ENCODE measurements at regions not wholly inside any gene's neighbourhood (a gene's known extent, or its start where the extent isn't known, plus 50 kb on each side); places are given as distances from the start of the nearest gene placed in this dataset.

DNA sequence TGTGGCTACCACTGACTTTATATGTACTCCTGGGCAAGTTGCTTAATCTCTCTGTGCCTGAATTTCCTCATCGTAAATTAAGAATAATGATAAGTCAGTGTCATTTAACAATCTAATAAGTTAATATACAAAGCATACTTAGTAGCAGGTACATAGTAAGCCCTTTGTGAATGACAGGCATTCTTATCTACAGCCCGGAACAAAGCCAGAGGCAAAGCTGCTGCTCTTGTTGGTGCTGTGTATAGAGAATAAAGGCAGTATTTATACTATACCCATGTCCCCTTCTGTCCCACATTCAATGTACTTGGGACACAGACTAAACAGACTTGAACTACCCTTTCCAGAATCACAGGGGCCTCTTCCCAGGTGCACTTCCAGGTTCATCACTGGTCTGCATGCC, 229.7 kb upstream of the NCAM1 start:
- Histone ChIP-seq H2AFZ (ENCODE audit: low read length) (no peak overlapping the region), H3K27me3 (ENCODE audit: control insufficient read depth in 1 of 2, insufficient read depth in 2 of 2, low read length in 2 of 2) (no peaks in the 10 kb centered on the region), H3K36me3 (replicated peaks in 1 of 2; ENCODE audit: control insufficient read depth in 1 of 2, insufficient read depth in 2 of 2, low read length in 2 of 2) (no peaks in the 10 kb centered on the region), H3K79me2 (ENCODE audit: insufficient read depth, low read length) (no peaks in the 10 kb centered on the region), H3K4me1 (ENCODE audit: insufficient read depth, low read length) (no peaks in the 10 kb centered on the region), H3K9ac (ENCODE audit: insufficient read depth, low read depth, low read length) (no peak overlapping the region), H3K4me3 (replicated peaks in 1 of 3; ENCODE audit: insufficient read depth in 1 of 3, low read depth in 2 of 3, low read length in 3 of 3) (no peak overlapping the region), H3K9me3 (ENCODE audit: low read length) (no peaks in the 10 kb centered on the region), H3K27ac (ENCODE audit: extremely low read length, insufficient read depth, low read length) (no peak overlapping the region), H4K20me1 (ENCODE audit: insufficient read depth, low read length) (no peaks in the 10 kb centered on the region), H3K4me2 (ENCODE audit: low read depth, low read length) (no peak overlapping the region)
- in situ Hi-C loops (cut with HindIII; ENCODE audit: extremely low pct_ligation_motif_present, low pct_unique_long_range_greater_than_20kb) (no loop called here), intact Hi-C loops (cut with micrococcal nuclease; ENCODE audit: unreplicated experiment) (no loop called here)
- POLR2A ChIA-PET, result no interaction called here
- DNase-seq (ENCODE audit: low spot score) (no peak), FAIRE-seq (no peak), ATAC-seq (no peak)
- WGBS (ENCODE audit: low lambda C conversion rate), result 32% methylated on average over 2 of the region's 2 CpGs
- BruUV-seq (replicated peaks), result no TSS peak
- CTCF ChIA-PET (ENCODE audit: low intra/inter-chr PET ratio, low total read pairs), result no interaction called here
- TF ChIP-seq ZNF33B (CRISPR knock-in tag; IDR thresholded peaks at IDR 0.05) (no peak), RELA (CRISPR knock-in tag; IDR thresholded peaks at IDR 0.05) (no peak), ERF (CRISPR knock-in tag; IDR thresholded peaks at IDR 0.05) (no peak), POLR2G (IDR thresholded peaks at IDR 0.05; ENCODE audit: low read depth, low read length) (no peak), HDAC1 (CRISPR knock-in tag; IDR thresholded peaks at IDR 0.05) (no peak), THYN1 (CRISPR knock-in tag; IDR thresholded peaks at IDR 0.05; ENCODE audit: borderline replicate concordance, low read depth) (no peak), BRD4 (CRISPR knock-in tag; IDR thresholded peaks at IDR 0.05) (no peak), GTF3A (CRISPR knock-in tag; conservative IDR thresholded peaks at IDR 0.05) (no peak), ELF1 (CRISPR knock-in tag; IDR thresholded peaks at IDR 0.05) (no peak), ZNF431 (CRISPR knock-in tag; IDR thresholded peaks at IDR 0.05; ENCODE audit: borderline replicate concordance, low read depth) (no peak), KLF16 (CRISPR knock-in tag; IDR thresholded peaks at IDR 0.05) (no peak), DRAP1 (CRISPR knock-in tag; IDR thresholded peaks at IDR 0.05) (no peak), TARDBP (CRISPR knock-in tag; IDR thresholded peaks at IDR 0.05) (no peak)
- TF ChIP-seq, protein P1, sequence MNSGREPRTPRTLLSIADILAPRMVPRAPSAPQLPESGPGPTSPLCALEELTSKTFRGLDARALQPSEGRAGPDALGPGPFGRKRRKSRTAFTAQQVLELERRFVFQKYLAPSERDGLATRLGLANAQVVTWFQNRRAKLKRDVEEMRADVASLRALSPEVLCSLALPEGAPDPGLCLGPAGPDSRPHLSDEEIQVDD (CRISPR knock-in tag; IDR thresholded peaks at IDR 0.05; ENCODE audit: borderline replicate concordance), result no peak
- TF ChIP-seq, protein P2, sequence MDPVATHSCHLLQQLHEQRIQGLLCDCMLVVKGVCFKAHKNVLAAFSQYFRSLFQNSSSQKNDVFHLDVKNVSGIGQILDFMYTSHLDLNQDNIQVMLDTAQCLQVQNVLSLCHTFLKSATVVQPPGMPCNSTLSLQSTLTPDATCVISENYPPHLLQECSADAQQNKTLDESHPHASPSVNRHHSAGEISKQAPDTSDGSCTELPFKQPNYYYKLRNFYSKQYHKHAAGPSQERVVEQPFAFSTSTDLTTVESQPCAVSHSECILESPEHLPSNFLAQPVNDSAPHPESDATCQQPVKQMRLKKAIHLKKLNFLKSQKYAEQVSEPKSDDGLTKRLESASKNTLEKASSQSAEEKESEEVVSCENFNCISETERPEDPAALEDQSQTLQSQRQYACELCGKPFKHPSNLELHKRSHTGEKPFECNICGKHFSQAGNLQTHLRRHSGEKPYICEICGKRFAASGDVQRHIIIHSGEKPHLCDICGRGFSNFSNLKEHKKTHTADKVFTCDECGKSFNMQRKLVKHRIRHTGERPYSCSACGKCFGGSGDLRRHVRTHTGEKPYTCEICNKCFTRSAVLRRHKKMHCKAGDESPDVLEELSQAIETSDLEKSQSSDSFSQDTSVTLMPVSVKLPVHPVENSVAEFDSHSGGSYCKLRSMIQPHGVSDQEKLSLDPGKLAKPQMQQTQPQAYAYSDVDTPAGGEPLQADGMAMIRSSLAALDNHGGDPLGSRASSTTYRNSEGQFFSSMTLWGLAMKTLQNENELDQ (CRISPR knock-in tag; IDR thresholded peaks at IDR 0.05; ENCODE audit: borderline replicate concordance), result no peak
- TF ChIP-seq, protein P3, sequence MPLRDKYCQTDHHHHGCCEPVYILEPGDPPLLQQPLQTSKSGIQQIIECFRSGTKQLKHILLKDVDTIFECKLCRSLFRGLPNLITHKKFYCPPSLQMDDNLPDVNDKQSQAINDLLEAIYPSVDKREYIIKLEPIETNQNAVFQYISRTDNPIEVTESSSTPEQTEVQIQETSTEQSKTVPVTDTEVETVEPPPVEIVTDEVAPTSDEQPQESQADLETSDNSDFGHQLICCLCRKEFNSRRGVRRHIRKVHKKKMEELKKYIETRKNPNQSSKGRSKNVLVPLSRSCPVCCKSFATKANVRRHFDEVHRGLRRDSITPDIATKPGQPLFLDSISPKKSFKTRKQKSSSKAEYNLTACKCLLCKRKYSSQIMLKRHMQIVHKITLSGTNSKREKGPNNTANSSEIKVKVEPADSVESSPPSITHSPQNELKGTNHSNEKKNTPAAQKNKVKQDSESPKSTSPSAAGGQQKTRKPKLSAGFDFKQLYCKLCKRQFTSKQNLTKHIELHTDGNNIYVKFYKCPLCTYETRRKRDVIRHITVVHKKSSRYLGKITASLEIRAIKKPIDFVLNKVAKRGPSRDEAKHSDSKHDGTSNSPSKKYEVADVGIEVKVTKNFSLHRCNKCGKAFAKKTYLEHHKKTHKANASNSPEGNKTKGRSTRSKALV (CRISPR knock-in tag; IDR thresholded peaks at IDR 0.05), result no peak
- TF ChIP-seq, protein P4, sequence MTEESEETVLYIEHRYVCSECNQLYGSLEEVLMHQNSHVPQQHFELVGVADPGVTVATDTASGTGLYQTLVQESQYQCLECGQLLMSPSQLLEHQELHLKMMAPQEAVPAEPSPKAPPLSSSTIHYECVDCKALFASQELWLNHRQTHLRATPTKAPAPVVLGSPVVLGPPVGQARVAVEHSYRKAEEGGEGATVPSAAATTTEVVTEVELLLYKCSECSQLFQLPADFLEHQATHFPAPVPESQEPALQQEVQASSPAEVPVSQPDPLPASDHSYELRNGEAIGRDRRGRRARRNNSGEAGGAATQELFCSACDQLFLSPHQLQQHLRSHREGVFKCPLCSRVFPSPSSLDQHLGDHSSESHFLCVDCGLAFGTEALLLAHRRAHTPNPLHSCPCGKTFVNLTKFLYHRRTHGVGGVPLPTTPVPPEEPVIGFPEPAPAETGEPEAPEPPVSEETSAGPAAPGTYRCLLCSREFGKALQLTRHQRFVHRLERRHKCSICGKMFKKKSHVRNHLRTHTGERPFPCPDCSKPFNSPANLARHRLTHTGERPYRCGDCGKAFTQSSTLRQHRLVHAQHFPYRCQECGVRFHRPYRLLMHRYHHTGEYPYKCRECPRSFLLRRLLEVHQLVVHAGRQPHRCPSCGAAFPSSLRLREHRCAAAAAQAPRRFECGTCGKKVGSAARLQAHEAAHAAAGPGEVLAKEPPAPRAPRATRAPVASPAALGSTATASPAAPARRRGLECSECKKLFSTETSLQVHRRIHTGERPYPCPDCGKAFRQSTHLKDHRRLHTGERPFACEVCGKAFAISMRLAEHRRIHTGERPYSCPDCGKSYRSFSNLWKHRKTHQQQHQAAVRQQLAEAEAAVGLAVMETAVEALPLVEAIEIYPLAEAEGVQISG (CRISPR knock-in tag; IDR thresholded peaks at IDR 0.05), result no peak

Data from HepG2 (cell line).